GM13976 (cell line): ENCODE measurements at regions not wholly inside any gene's neighbourhood (a gene's known extent, or its start where the extent isn't known, plus 50 kb on each side); places are given as distances from the start of the nearest gene placed in this dataset.

Source experiments
- DNase-seq: peaks from one replicate; pipeline ENCODE4 v3.0.0; 2012; ENCODE audit warnings: low spot score
- in situ Hi-C: fragments of 300-500 bp; cut with MboI; formaldehyde crosslinking; loops from one replicate; pipeline ENCODE4 v1.12.0; 2022; ENCODE audit warnings: low sequenced_read_pairs, mixed read lengths, inconsistent platforms; ENCODE audit not compliant: unreplicated experiment
- TF ChIP-seq, protein P1 (sequence below): IDR thresholded peaks from 2 replicates; pipeline ENCODE4 v1.5.1; 2012; ENCODE audit warnings: borderline replicate concordance, mild to moderate bottlenecking; ENCODE audit not compliant: insufficient read depth; ENCODE audit errors: extremely low read depth, missing control alignments, control extremely low read depth

DNA sequence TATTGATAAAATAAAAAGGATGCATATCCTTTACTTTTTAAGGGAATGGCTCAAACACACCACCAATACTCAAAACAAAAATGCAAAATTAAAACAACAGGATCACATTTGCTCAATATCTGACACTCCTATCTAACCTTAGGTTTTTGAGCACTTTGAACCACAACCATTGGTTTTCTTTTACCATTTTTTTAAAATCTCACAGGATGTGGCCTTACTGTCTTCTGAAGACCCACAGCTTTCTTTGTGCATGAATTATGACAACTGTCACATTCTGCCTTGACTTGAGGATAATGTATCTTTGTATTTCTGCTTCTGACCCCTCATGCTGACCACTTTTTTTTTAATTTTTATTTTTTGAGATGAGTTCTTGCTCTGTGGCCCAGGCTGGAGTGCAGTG, 461.1 kb upstream of the NRP1 start:
- in situ Hi-C loops: no loop called here
- TF ChIP-seq, protein P1, sequence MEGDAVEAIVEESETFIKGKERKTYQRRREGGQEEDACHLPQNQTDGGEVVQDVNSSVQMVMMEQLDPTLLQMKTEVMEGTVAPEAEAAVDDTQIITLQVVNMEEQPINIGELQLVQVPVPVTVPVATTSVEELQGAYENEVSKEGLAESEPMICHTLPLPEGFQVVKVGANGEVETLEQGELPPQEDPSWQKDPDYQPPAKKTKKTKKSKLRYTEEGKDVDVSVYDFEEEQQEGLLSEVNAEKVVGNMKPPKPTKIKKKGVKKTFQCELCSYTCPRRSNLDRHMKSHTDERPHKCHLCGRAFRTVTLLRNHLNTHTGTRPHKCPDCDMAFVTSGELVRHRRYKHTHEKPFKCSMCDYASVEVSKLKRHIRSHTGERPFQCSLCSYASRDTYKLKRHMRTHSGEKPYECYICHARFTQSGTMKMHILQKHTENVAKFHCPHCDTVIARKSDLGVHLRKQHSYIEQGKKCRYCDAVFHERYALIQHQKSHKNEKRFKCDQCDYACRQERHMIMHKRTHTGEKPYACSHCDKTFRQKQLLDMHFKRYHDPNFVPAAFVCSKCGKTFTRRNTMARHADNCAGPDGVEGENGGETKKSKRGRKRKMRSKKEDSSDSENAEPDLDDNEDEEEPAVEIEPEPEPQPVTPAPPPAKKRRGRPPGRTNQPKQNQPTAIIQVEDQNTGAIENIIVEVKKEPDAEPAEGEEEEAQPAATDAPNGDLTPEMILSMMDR: no peak
- no peak for DNase-seq

GRCh38 chr10:33794460-33794859, 460.0 kb upstream of the NRP1 start:
- in situ Hi-C loops: no loop called here

DNA sequence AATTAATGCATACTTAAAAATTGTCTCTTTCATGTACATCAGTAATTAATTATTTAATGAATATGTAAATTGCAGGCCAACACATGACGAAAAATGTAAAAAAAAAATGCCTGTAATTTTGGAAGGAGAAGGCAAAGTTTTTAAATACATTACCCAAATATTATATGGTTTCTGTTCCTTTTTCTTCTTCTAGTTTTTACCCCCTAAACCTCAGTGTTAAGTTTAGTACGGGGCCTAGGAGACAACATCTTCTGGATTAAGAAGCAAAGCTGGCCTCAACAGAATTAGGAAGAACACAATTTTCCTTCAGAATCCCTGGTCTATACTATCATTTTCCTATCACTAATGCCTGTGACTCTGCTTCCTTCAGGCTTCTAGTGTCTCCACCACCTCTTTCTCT, 459.3 kb upstream of the NRP1 start:
- in situ Hi-C loops: no loop called here
- DNase-seq: no peak
- TF ChIP-seq, protein P1: no peak

More at GRCh38 chr10:33794460-33794859, 460.0 kb upstream of the NRP1 start:
- TF ChIP-seq, protein P1: no peak
- DNase-seq: no peak

GRCh38 chr10:33791272-33791660, 456.8 kb upstream of the NRP1 start:
- no peak for DNase-seq
- in situ Hi-C loops: no loop called here
- TF ChIP-seq, protein P1: no peak

DNA sequence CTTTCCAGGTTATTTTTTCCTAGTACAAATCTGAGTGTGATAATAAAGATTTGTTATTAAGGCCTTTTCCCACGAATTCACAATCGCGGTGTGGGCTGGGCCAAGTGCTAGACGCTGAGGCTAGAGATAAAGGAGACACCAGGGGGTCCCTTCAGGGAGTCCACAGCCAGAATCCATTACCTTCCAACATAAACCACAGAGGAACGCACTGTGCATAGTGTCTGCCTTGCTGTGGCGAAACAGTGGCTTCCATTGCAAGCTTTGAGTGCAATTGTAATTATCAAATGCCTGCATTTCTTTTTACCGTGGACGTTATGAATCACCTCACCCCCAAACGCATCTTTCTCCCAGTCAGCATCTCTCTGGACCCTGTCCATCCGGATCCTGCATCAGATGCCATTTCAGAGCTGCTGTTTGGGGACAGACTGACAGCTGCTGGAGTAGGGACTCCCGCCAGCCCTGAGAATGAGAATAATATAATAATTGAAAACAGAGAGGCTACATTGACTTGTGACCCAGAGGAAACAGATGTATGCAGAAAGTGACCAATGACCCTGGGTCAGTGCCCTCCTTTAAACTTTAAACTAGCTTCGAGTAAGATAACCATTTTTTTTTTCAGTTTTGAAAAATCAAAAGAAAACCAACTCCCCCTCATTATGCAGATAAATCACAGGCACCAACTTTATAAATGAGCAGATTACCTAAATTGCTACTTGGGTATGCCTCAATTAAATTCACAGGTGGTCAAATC, 456.2 kb upstream of the NRP1 start:
- in situ Hi-C loops: no loop called here
- TF ChIP-seq, protein P1: no peak
- no peak for DNase-seq

DNA sequence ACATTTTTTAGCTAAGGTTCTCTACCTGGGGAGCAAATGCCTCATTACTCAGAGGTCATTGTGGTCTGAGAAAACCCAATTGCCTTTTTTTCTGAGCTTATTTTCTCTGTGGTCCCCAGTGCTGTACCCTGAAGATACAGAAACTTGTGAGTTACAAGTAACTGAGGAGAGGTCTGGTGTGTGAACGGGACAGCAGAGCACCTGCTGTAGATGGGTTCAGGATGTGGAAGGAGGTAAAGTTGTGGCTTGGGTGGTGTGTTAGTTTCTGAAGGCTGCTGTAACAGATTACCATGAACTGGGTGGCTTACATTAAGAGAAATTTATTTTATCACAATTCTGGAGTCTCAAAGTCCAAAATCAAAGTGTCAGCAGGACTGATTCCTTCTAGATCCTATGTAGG, 449.1 kb upstream of the NRP1 start:
- DNase-seq: no peak
- in situ Hi-C loops: no loop called here
- TF ChIP-seq, protein P1: no peak
